HCT116 (cell line): ENCODE measurements at regions not wholly inside any gene's neighbourhood (a gene's known extent, or its start where the extent isn't known, plus 50 kb on each side); places are given as distances from the start of the nearest gene placed in this dataset.

Source experiments
- ATAC-seq: fragments of 200-7000 bp; cut with Tn5 transposase; 2 replicates; pipeline ENCODE4 v1.9.1; 2020; ENCODE audit warnings: mild to moderate bottlenecking, moderate library complexity
- BruUV-seq: library from RNA; stranded (reverse); fragments of 400-500 nt; replicated peaks from 2 replicates; lab custom pipeline; 2021; lab: Mats Ljungman, UMichigan
- CTCF ChIA-PET: fragments of 300-600 bp; sonication (Branson Sonifier 250); formaldehyde crosslinking; loops from one replicate; lab custom pipeline; 2021; ENCODE audit warnings: antibody characterized with exemption; lab: Charles Lee
- POLR2A ChIA-PET: fragments of 300-600, 350-600 bp; sonication (Branson Sonifier 250); formaldehyde crosslinking; loops from one replicate; lab custom pipeline; 2021; ENCODE audit warnings: antibody characterized with exemption; lab: Charles Lee
- RAD21 ChIA-PET, 2 experiments: fragments of 300-600 bp; sonication (Branson Sonifier 250); formaldehyde crosslinking; loops; one replicate each; lab custom pipeline; 2023; ENCODE audit warnings: low total read pairs in 2 of 2; ENCODE audit not compliant: uncharacterized antibody in 2 of 2, unreplicated experiment in 2 of 2, low non-redundant PET in 1 of 2; lab: Charles Lee
- DNase-seq: peaks from one replicate; pipeline ENCODE4 v3.0.0-alpha.2; 2010; ENCODE audit warnings: low read depth, low spot score
- H2AFZ ChIP-seq: fragments of 200-600 bp; shearing (Covaris generic), sonication (generic); 2 replicates; pipeline ENCODE4 v1.6.1; 2017; ENCODE audit warnings: low read depth, mixed run types, mixed read lengths, antibody characterized with exemption, low read length; ENCODE audit not compliant: poor library complexity, severe bottlenecking
- H3K27ac ChIP-seq: 2 replicates; pipeline ENCODE4 v1.5.1; 2012; ENCODE audit warnings: low read depth, low read length
- H3K27me3 ChIP-seq: fragments of 200-600 bp; sonication (generic); 2 replicates; pipeline ENCODE4 v1.6.1; 2016; ENCODE audit warnings: mixed run types, low read length, mixed read lengths; ENCODE audit not compliant: insufficient read depth
- H3K36me3 ChIP-seq, 2 experiments: fragments of 200-500 bp in 1 of 2; fragments of 200-600 bp in 1 of 2; sonication (Bioruptor generic) in 1 of 2; sonication (generic) in 1 of 2; 2 replicates each; pipeline versions ENCODE4 v1.5.1 to v1.6.1; 2014 to 2016; ENCODE audit warnings: low read length in 2 of 2, inconsistent platforms in 1 of 2, mixed read lengths in 1 of 2, mixed run types in 1 of 2; ENCODE audit not compliant: insufficient read depth in 2 of 2, control insufficient read depth in 1 of 2
- H3K4me1 ChIP-seq, 2 experiments: fragments of 200-600 bp in 1 of 2; sonication (generic) in 1 of 2; 2 replicates each; pipeline versions ENCODE4 v1.5.1 to v1.6.1; 2012 to 2017; ENCODE audit warnings: low read length in 2 of 2, inconsistent platforms in 1 of 2, mild to moderate bottlenecking in 1 of 2, mixed read lengths in 1 of 2, mixed run types in 1 of 2, moderate library complexity in 1 of 2; ENCODE audit not compliant: insufficient read depth in 2 of 2, control insufficient read depth in 1 of 2
- H3K4me2 ChIP-seq: fragments of 200-600 bp; sonication (generic); 2 replicates; pipeline ENCODE4 v1.6.1; 2017; ENCODE audit warnings: mixed run types, low read length, mixed read lengths
- H3K4me3 ChIP-seq, 2 experiments: fragments of 200-600 bp in 1 of 2; sonication (generic) in 1 of 2; replicated peaks in 1 of 2; 2 replicates each; pipeline ENCODE4 v1.5.1; 2011 to 2016; ENCODE audit warnings: low read length in 2 of 2, control low read depth in 1 of 2, low read depth in 1 of 2, mild to moderate bottlenecking in 1 of 2, mixed read lengths in 1 of 2, mixed run types in 1 of 2
- H3K79me2 ChIP-seq: fragments of 200-600 bp; sonication (generic); 2 replicates; pipeline ENCODE4 v1.6.1; 2017; ENCODE audit warnings: mild to moderate bottlenecking, mixed run types, low read length, moderate library complexity, mixed read lengths; ENCODE audit not compliant: insufficient read depth
- H3K9ac ChIP-seq: fragments of 200-600 bp; sonication (generic); 2 replicates; pipeline ENCODE4 v1.6.1; 2016; ENCODE audit warnings: low read length, mixed read lengths
- H3K9me2 ChIP-seq: fragments of 200-600 bp; sonication (generic), shearing (Covaris generic); 2 replicates; pipeline ENCODE4 v1.6.1; 2017; ENCODE audit warnings: mixed run types, mild to moderate bottlenecking, moderate library complexity; ENCODE audit not compliant: insufficient read depth
- H3K9me3 ChIP-seq, 2 experiments: fragments of 200-500 bp in 1 of 2; fragments of 200-600 bp in 1 of 2; sonication (Bioruptor generic) in 1 of 2; sonication (generic) in 1 of 2; 2 replicates each; pipeline ENCODE4 v1.6.1; 2014 to 2017; ENCODE audit warnings: low read length in 2 of 2, mixed read lengths in 2 of 2, inconsistent platforms in 1 of 2, low read depth in 1 of 2, mild to moderate bottlenecking in 1 of 2, mixed run types in 1 of 2, moderate library complexity in 1 of 2; ENCODE audit not compliant: control insufficient read depth in 1 of 2, insufficient read depth in 1 of 2
- H4K20me1 ChIP-seq: fragments of 200-600 bp; sonication (generic), shearing (Covaris generic); 2 replicates; pipeline ENCODE4 v1.6.1; 2017; ENCODE audit warnings: mixed run types, mild to moderate bottlenecking, moderate library complexity; ENCODE audit not compliant: insufficient read depth
- CBX3 ChIP-seq: IDR thresholded peaks from 2 replicates; pipeline ENCODE4 v1.6.1; 2012; ENCODE audit warnings: low read depth
- CEBPB ChIP-seq: IDR thresholded peaks from 2 replicates; pipeline ENCODE4 v1.6.1; 2012; ENCODE audit warnings: low read depth
- EGR1 ChIP-seq: IDR thresholded peaks from 2 replicates; pipeline ENCODE4 v1.6.1; 2012; ENCODE audit warnings: low read depth
- ELF1 ChIP-seq: IDR thresholded peaks from 2 replicates; pipeline ENCODE4 v1.6.1; 2012; ENCODE audit warnings: low read depth, borderline replicate concordance
- EZH2 ChIP-seq: fragments of 200-600 bp; sonication (generic); IDR thresholded peaks from 2 replicates; pipeline ENCODE4 v1.6.1; 2017; ENCODE audit warnings: antibody characterized with exemption, mixed run types
- FOSL1 ChIP-seq: IDR thresholded peaks from 2 replicates; pipeline ENCODE4 v1.6.1; 2012; ENCODE audit warnings: low read depth
- SIN3A ChIP-seq: IDR thresholded peaks from 2 replicates; pipeline ENCODE4 v1.6.1; 2012; ENCODE audit warnings: low read depth
- TCF7L2 ChIP-seq: IDR thresholded peaks from 2 replicates; pipeline ENCODE4 v1.7.0; 2011; ENCODE audit warnings: borderline replicate concordance, inconsistent platforms; ENCODE audit not compliant: insufficient read depth, insufficient read length; ENCODE audit errors: extremely low read depth
- YY1 ChIP-seq: IDR thresholded peaks from 2 replicates; pipeline ENCODE4 v1.6.1; 2011; ENCODE audit warnings: low read length, low read depth, moderate library complexity, mild to moderate bottlenecking; ENCODE audit not compliant: insufficient replicate concordance; ENCODE audit errors: extremely low read depth
- ZNF274 ChIP-seq: fragments of 200-500 bp; sonication (Bioruptor generic); IDR thresholded peaks from 2 replicates; pipeline ENCODE4 v1.6.1; 2014; ENCODE audit warnings: mild to moderate bottlenecking, low read depth, low read length, inconsistent platforms
- intact Hi-C: fragments of 100-400 bp; cut with micrococcal nuclease; formaldehyde crosslinking; loops from 2 replicates; pipeline ENCODE4 v1.10.0; 2022
- TF ChIP-seq, protein P1 (sequence below): IDR thresholded peaks from 2 replicates; pipeline ENCODE4 v1.6.1; 2011; ENCODE audit warnings: mild to moderate bottlenecking, low read length, moderate library complexity; ENCODE audit not compliant: insufficient replicate concordance; ENCODE audit errors: extremely low read depth

DNA sequence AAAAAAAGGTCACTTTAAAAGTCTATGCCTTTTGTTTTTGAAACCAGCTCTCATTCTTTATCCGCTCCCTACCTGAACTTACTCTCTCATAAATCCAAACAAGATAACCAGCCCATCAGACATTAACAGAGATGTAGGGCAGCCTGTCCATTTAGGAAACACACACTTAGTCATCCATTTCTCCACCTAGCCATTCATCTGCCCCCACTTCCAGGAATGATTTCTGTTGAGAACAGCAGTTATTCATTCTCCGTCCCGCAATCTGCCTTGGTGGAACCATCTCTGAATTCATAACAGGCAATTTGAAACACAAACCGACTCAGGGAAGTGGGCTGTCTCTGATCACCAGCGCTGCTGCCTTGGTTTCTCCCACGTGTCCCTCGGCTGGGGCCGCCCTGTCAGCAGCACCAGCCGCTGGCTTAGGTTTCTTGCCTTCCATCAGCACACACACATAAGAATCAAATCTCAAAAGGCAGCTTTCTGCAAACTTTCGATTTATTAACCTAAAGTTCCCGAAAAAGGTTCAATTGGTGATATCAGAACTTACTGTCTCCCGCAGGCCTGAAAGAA, 528.2 kb upstream of the NRP1 start (continued):
- TF ChIP-seq, protein P1, sequence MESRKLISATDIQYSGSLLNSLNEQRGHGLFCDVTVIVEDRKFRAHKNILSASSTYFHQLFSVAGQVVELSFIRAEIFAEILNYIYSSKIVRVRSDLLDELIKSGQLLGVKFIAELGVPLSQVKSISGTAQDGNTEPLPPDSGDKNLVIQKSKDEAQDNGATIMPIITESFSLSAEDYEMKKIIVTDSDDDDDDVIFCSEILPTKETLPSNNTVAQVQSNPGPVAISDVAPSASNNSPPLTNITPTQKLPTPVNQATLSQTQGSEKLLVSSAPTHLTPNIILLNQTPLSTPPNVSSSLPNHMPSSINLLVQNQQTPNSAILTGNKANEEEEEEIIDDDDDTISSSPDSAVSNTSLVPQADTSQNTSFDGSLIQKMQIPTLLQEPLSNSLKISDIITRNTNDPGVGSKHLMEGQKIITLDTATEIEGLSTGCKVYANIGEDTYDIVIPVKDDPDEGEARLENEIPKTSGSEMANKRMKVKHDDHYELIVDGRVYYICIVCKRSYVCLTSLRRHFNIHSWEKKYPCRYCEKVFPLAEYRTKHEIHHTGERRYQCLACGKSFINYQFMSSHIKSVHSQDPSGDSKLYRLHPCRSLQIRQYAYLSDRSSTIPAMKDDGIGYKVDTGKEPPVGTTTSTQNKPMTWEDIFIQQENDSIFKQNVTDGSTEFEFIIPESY: no peak
- TF ChIP-seq SIN3A (no peak), YY1 (no peak), FOSL1 (no peak), ELF1 (no peak), EGR1 (no peak), TCF7L2 (no peak), ZNF274 (no peak), CEBPB (no peak), EZH2 (no peak)

DNA sequence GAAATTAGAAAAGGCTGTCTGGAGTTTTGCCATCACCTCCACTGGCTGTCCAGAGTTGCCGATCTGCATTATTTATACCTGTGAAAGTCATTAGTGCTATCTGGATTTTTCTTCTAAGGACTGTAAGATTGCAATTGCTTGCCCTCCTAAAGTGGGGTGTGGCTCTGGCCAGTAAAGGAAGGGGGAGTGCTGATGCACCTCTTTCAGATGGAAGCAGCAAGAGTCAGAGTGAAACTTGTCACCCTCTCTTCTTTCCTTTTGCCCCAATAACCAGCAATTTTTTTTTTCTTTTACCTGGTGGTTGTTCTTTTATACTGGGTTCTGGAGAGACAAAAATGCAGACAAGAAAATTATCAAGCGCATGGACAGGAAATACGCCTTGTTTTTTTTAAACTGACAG, 527.4 kb upstream of the NRP1 start:
- CTCF ChIA-PET: no interaction called here

More for the DNA sequence above, 527.4 kb upstream of the NRP1 start:
- no peaks in the 10 kb centered on the region for H3K9me2 ChIP-seq
- ChIA-PET POLR2A (no interaction called here), RAD21 (interaction anchor here in 1 of 2 experiments (0.7 kb wide), 1 partner anchor 54 kb away, joined by 3 read pairs; no protein-coding TSS in a partner anchor)
- no peaks in the 10 kb centered on the region for H3K79me2 ChIP-seq
- no peaks in the 10 kb centered on the region for H3K4me1 ChIP-seq
- no peak overlapping the region for H3K27ac ChIP-seq
- no peak for ATAC-seq
- H3K9me3 ChIP-seq: no peaks in the 10 kb centered on the region
- H3K27me3 ChIP-seq: no peaks in the 10 kb centered on the region
- no peaks in the 10 kb centered on the region for H4K20me1 ChIP-seq
- no peak overlapping the region for H2AFZ ChIP-seq
- H3K4me3 ChIP-seq: no peak overlapping the region
- intact Hi-C loops: no loop called here
- no peak overlapping the region for H3K4me2 ChIP-seq
- H3K9ac ChIP-seq: no peak overlapping the region
- no peak for TF ChIP-seq CBX3
- DNase-seq: no peak
- BruUV-seq: no TSS peak
- no peaks in the 10 kb centered on the region for H3K36me3 ChIP-seq
